ENCODE measurements at regions not wholly inside any gene's neighbourhood (a gene's known extent, or its start where the extent isn't known, plus 50 kb on each side); places are given as distances from the start of the nearest gene placed in this dataset.

DNA sequence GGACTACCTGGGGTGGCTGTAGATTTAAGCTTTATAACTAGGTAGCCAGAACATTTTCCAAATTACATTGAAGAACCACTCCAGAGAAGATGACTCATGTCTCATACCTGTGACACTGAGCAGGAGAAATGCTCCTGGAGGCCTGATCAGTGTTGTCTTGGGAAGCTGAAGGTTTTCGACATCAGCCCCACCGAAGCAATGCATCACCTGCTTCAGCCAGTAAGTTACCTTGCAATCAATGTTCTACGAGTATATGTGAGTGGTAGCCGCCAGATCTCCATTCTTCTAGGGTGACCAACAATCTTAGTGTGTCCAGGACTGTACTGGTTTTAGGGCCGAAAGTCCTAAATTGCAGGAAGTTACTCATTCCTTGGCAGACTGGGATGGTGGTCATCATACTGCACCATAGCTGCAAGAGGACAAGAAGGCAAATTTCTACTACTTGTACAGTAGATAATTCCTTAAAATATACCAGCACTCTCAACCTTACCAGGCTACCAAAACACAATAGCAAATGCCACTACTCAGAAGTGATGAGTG is 109.3 kb upstream of the LINC00305 start:
- Histone ChIP-seq H3K4me1 (peaks cover under 1% of the 10 kb centered on the region), H3K27me3 (no peaks in the 10 kb centered on the region), H3K36me3 (replicated peaks in 1 of 2; ENCODE audit: insufficient read depth in 1 of 2, low read depth in 2 of 2) (no peaks in the 10 kb centered on the region), H3K27ac (no peak overlapping the region), H3K9me3 (no peaks in the 10 kb centered on the region), H3K4me3 (no peak overlapping the region)
- intact Hi-C loops (cut with DNase I): no loop called here
- TF ChIP-seq, protein P1, sequence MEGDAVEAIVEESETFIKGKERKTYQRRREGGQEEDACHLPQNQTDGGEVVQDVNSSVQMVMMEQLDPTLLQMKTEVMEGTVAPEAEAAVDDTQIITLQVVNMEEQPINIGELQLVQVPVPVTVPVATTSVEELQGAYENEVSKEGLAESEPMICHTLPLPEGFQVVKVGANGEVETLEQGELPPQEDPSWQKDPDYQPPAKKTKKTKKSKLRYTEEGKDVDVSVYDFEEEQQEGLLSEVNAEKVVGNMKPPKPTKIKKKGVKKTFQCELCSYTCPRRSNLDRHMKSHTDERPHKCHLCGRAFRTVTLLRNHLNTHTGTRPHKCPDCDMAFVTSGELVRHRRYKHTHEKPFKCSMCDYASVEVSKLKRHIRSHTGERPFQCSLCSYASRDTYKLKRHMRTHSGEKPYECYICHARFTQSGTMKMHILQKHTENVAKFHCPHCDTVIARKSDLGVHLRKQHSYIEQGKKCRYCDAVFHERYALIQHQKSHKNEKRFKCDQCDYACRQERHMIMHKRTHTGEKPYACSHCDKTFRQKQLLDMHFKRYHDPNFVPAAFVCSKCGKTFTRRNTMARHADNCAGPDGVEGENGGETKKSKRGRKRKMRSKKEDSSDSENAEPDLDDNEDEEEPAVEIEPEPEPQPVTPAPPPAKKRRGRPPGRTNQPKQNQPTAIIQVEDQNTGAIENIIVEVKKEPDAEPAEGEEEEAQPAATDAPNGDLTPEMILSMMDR (IDR thresholded peaks at IDR 0.05): no peak
- TF ChIP-seq POLR2A (IDR thresholded peaks at IDR 0.05): no peak
- 91 to 98% methylated on average over 4 to 5 of the region's 5 CpGs for WGBS, 2 donors
- DNase-seq (no peak), ATAC-seq (no peak)

DNA sequence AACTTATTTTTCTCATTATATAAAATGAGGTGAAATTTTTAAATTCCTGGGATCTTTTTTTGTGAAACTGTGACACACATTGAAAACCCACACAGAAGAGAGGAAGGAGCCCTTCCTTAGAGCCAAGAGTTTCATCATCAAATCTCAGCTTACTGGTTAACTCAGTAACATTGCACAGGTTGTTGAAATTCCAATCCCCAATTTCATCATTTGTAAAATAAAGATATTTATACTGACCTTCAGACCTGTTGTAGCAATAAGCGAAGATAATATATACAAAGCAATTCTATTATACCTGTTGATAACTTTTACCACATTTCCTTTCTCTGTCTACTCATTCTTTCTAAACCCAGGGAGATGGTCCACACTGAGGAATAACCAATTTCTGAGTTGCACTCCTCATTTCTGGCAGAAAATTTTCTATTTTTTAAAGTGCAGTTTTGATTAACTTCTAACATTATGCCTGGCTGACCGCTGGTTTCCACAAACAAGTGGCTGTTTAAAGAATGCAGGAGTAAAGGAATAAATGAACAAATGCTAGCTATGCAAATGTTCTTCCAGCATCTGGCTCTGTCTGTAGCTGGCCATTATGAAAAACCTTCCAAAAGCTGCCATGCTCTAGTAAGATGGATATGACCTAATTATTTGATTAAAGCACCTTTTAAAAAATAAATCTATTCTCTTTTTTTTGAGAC is 105.7 kb upstream of the LINC00305 start:
- TF ChIP-seq, protein P1 (IDR thresholded peaks at IDR 0.05): no peak
- TF ChIP-seq POLR2A (IDR thresholded peaks at IDR 0.05): no peak

DNA sequence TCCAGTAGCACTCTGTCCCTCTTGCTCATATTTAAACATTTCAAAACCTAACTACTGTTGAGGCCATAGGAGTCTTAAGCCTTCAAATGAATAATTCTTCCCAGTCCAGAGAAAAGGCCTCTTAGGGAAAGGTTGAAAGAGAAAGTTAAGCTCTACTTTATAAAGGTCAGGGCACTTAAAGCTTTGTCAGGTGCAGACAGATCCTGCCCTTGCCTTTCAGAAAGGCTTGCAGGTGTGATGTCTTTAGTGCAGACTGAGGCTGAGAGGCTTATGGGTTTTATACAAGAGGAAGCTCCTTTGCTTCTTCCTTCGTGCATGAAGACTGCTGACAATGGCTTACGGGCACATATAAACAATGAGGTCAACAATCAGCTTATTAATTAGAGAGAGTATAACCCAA is 105.0 kb upstream of the LINC00305 start:
- intact Hi-C loops (cut with DNase I): no loop called here
- no peak overlapping the region for H3K4me3 ChIP-seq
- WGBS, 2 donors: 89 to 97% methylated on average over 2 of the region's 2 CpGs

More for the DNA sequence above, 105.7 kb upstream of the LINC00305 start:
- no peaks in the 10 kb centered on the region for H3K27me3 ChIP-seq
- intact Hi-C loops (cut with DNase I): no loop called here
- no peaks in the 10 kb centered on the region for H3K9me3 ChIP-seq
- WGBS, 2 donors: 81 to 83% methylated on average over 2 of the region's 2 CpGs
- DNase-seq (no peak), ATAC-seq (no peak)
- no peak overlapping the region for H3K27ac ChIP-seq
- H3K4me1 ChIP-seq: no peaks in the 10 kb centered on the region
- H3K4me3 ChIP-seq: no peak overlapping the region
- H3K36me3 ChIP-seq (replicated peaks in 1 of 2; ENCODE audit: insufficient read depth in 1 of 2, low read depth in 2 of 2): no peaks in the 10 kb centered on the region

DNA sequence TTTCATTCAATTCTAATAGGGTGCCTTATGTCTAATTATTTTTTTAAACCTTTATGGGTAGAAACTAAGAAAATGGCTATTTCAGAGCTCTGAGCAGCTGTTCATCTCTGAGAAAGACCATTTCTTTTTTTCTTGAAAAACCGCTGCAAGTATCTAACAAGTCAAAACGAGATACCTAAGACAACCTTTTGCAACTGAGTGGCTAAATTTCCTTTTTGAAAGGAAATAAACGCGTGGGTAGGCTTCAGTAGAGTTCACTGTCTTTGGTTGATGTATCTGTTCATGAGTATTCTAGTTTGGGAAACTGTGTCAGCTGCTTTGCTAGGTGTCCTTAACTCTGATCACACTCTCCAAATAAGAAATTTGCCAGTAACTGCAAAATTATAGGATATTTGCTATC is 104.3 kb upstream of the LINC00305 start:
- no peaks in the 10 kb centered on the region for H3K4me1 ChIP-seq
- 83 to 87% methylated on average over 4 of the region's 4 CpGs for WGBS, 2 donors
- H3K27me3 ChIP-seq: no peaks in the 10 kb centered on the region
- ATAC-seq: no peak
- no peaks in the 10 kb centered on the region for H3K36me3 ChIP-seq (replicated peaks in 1 of 2; ENCODE audit: insufficient read depth in 1 of 2, low read depth in 2 of 2)
- no peak overlapping the region for H3K4me3 ChIP-seq
- no peak for DNase-seq
- TF ChIP-seq, protein P1 (IDR thresholded peaks at IDR 0.05): no peak
- no peak for TF ChIP-seq POLR2A (IDR thresholded peaks at IDR 0.05)
- intact Hi-C loops (cut with DNase I): no loop called here
- no peaks in the 10 kb centered on the region for H3K9me3 ChIP-seq
- no peak overlapping the region for H3K27ac ChIP-seq

More for the DNA sequence above, 105.0 kb upstream of the LINC00305 start:
- Histone ChIP-seq H3K27ac (no peak overlapping the region), H3K36me3 (replicated peaks in 1 of 2; ENCODE audit: insufficient read depth in 1 of 2, low read depth in 2 of 2) (no peaks in the 10 kb centered on the region), H3K9me3 (no peaks in the 10 kb centered on the region), H3K4me1 (no peaks in the 10 kb centered on the region), H3K27me3 (no peaks in the 10 kb centered on the region)
- DNase-seq (no peak), ATAC-seq (no peak)
- TF ChIP-seq POLR2A (IDR thresholded peaks at IDR 0.05): no peak
- TF ChIP-seq, protein P1 (IDR thresholded peaks at IDR 0.05): no peak

DNA sequence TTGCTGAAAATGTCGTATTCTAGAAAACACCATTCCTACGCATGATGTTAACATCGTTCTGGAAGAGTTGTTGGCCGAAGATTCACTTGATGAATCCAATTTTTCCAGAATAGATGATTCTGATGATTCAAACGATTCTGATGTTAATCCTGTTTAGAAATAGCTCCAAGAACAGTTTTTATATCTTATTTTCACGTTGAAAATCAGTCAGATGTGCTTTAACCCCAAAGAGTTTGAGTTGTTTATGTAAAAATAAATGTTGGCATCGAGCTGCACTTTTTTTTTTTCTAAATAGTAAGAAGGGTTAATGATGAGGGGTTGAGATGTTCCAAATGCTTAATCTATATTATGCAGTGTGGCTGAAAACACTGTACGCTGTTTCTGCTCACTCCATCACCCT is 99.9 kb upstream of the LINC00305 start:
- no peaks in the 10 kb centered on the region for H3K36me3 ChIP-seq (replicated peaks in 1 of 2; ENCODE audit: insufficient read depth in 1 of 2, low read depth in 2 of 2)
- DNase-seq: no peak
- no peak overlapping the region for H3K4me3 ChIP-seq
- ATAC-seq: no peak
- intact Hi-C loops (cut with DNase I): no loop called here
- 74 to 79% methylated on average over 8 of the region's 8 CpGs for WGBS, 2 donors
- TF ChIP-seq, protein P1 (IDR thresholded peaks at IDR 0.05): no peak
- TF ChIP-seq POLR2A (IDR thresholded peaks at IDR 0.05): no peak
- H3K9me3 ChIP-seq: no peaks in the 10 kb centered on the region
- no peaks in the 10 kb centered on the region for H3K4me1 ChIP-seq
- no peak overlapping the region for H3K27ac ChIP-seq
- H3K27me3 ChIP-seq: no peaks in the 10 kb centered on the region

Measured in body of pancreas (tissue), 4 donors.